HG02571 (cell line): ENCODE measurements at regions not wholly inside any gene's neighbourhood (a gene's known extent, or its start where the extent isn't known, plus 50 kb on each side); places are given as distances from the start of the nearest gene placed in this dataset.
"Not testable (repeated sequence)": the region's sequence is repeated elsewhere in the genome, so short reads cannot be mapped to it uniquely, and the experiment has no call there.

Experiments used
- ATAC-seq: cut with Tn5 transposase; IDR thresholded peaks from one replicate; pipeline ENCODE4 v1.9.1; 2021; ENCODE audit warnings: mild to moderate bottlenecking, moderate library complexity; ENCODE audit not compliant: unreplicated experiment

GRCh38 chr1:187689129-187689528 lies 860.4 kb downstream of the PLA2G4A start:
- no peak for ATAC-seq

GRCh38 chr1:187691439-187691838 lies 862.7 kb downstream of the PLA2G4A start:
- no peak for ATAC-seq

- no peak for ATAC-seq
Observed at GRCh38 chr1:187692799-187693198, 864.0 kb downstream of the PLA2G4A start.

GRCh38 chr1:187696073-187696472 lies 867.3 kb downstream of the PLA2G4A start:
- no peak for ATAC-seq

- not testable (repeated sequence) for ATAC-seq
Observed at GRCh38 chr1:187703138-187704130, 874.7 kb downstream of the PLA2G4A start.

- ATAC-seq = no peak
Observed at GRCh38 chr1:187714470-187714869, 885.7 kb downstream of the PLA2G4A start.

GRCh38 chr1:187715483-187715882 lies 886.7 kb downstream of the PLA2G4A start:
- ATAC-seq = no peak

- ATAC-seq = no peak
Observed at GRCh38 chr1:187716160-187716559, 887.4 kb downstream of the PLA2G4A start.

- ATAC-seq = no peak
Observed at GRCh38 chr1:187718527-187718926, 889.8 kb downstream of the PLA2G4A start.

- no peak for ATAC-seq
Observed at GRCh38 chr1:187721216-187721615, 892.5 kb downstream of the PLA2G4A start.

- no peak for ATAC-seq
Observed at GRCh38 chr1:187725216-187725615, 896.5 kb downstream of the PLA2G4A start.

GRCh38 chr1:187733232-187733631 lies 904.5 kb downstream of the PLA2G4A start:
- no peak for ATAC-seq

- no peak for ATAC-seq
Observed at GRCh38 chr1:187734427-187734826, 905.7 kb downstream of the PLA2G4A start.

GRCh38 chr1:187744665-187745064 lies 915.9 kb downstream of the PLA2G4A start:
- ATAC-seq = peak; percentile 75

GRCh38 chr1:187755536-187755935 lies 926.8 kb downstream of the PLA2G4A start:
- ATAC-seq = no peak

GRCh38 chr1:187756684-187757083 lies 927.9 kb downstream of the PLA2G4A start:
- not testable (repeated sequence) for ATAC-seq

- ATAC-seq = no peak
Observed at GRCh38 chr1:187759825-187760333, 931.1 kb downstream of the PLA2G4A start.

GRCh38 chr1:187762118-187762517 lies 933.4 kb downstream of the PLA2G4A start:
- ATAC-seq = no peak

- ATAC-seq = no peak
Observed at GRCh38 chr1:187763465-187763864, 934.7 kb downstream of the PLA2G4A start.

- ATAC-seq = no peak
Observed at GRCh38 chr1:187763976-187764375, 935.2 kb downstream of the PLA2G4A start.

GRCh38 chr1:187771396-187771795 lies 942.6 kb downstream of the PLA2G4A start:
- ATAC-seq = no peak

GRCh38 chr1:187773168-187773567 lies 944.4 kb downstream of the PLA2G4A start:
- no peak for ATAC-seq
